Endothelial cell of umbilical vein (primary cell): ENCODE measurements at regions not wholly inside any gene's neighbourhood (a gene's known extent, or its start where the extent isn't known, plus 50 kb on each side); places are given as distances from the start of the nearest gene placed in this dataset.

Source experiments
- EZH2 ChIP-seq: IDR thresholded peaks from 2 replicates; pipeline ENCODE4 v1.6.1; 2012; ENCODE audit warnings: borderline replicate concordance, low read depth, mild to moderate bottlenecking, moderate library complexity, low read length, inconsistent platforms; ENCODE audit not compliant: severe bottlenecking
- FOS ChIP-seq: IDR thresholded peaks from 2 replicates; pipeline ENCODE4 v1.6.1; 2011; ENCODE audit warnings: mild to moderate bottlenecking, low read length, moderate library complexity, borderline replicate concordance; ENCODE audit not compliant: insufficient read depth
- GATA2 ChIP-seq: IDR thresholded peaks from 2 replicates; pipeline ENCODE4 v1.7.0; 2011; ENCODE audit warnings: low read depth, mild to moderate bottlenecking, moderate library complexity, mixed read lengths, low read length; ENCODE audit not compliant: insufficient read length, insufficient read depth
- JUN ChIP-seq: IDR thresholded peaks from 2 replicates; pipeline ENCODE4 v1.6.1; 2011; ENCODE audit warnings: borderline replicate concordance, low read depth; ENCODE audit not compliant: insufficient read length, insufficient read depth
- MYC ChIP-seq: IDR thresholded peaks from one replicate; pipeline ENCODE4 v1.6.1; 2011; ENCODE audit warnings: mild to moderate bottlenecking, low read depth, low read length
- POLR2A ChIP-seq: IDR thresholded peaks from 2 replicates; pipeline ENCODE4 v1.6.1; 2012; ENCODE audit warnings: low read depth, mild to moderate bottlenecking, control low read depth, low read length
- POLR2AphosphoS5 ChIP-seq: IDR thresholded peaks from 2 replicates; pipeline ENCODE4 v1.6.1; 2012; ENCODE audit warnings: low read depth, mild to moderate bottlenecking, control low read depth, low read length, moderate library complexity; ENCODE audit not compliant: insufficient read depth
- TF ChIP-seq, protein P1 (sequence below), 2 donors: IDR thresholded peaks; 1 replicate in 1 of 2; 2 replicates in 1 of 2; pipeline ENCODE4 v1.5.1; 2011; ENCODE audit warnings: low read length in 2 of 2, mild to moderate bottlenecking in 2 of 2, moderate library complexity in 2 of 2, control low read depth in 1 of 2, inconsistent platforms in 1 of 2, low read depth in 1 of 2; ENCODE audit not compliant: insufficient read depth in 1 of 2; ENCODE audit errors: extremely low read depth in 1 of 2
- TF ChIP-seq, protein P2 (sequence below): IDR thresholded peaks from 2 replicates; pipeline ENCODE4 v1.6.1; 2011; ENCODE audit not compliant: insufficient read depth, insufficient read length

DNA sequence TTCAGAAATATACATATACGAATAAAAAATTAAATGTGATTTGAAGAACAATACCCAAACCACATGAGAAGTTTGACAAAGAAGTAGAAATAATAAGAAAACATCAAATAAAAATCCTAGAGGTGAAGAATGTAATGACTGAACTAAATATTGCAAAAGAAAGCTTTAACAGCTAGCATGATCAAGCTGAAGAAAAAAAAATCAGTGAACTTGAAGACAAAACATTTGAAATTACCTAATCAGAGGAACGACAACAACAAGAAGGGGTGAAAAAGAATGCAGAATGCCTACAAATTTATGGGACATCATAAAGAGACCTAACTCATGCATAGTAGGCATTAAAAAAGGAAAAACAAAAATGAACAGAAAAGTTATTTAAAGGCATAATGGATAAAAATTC is 60.5 kb upstream of the SPEF2 start:
- TF ChIP-seq EZH2 (no peak), POLR2A (no peak), POLR2AphosphoS5 (no peak), MYC (no peak), JUN (no peak), FOS (no peak), GATA2 (no peak)
- TF ChIP-seq, protein P1, sequence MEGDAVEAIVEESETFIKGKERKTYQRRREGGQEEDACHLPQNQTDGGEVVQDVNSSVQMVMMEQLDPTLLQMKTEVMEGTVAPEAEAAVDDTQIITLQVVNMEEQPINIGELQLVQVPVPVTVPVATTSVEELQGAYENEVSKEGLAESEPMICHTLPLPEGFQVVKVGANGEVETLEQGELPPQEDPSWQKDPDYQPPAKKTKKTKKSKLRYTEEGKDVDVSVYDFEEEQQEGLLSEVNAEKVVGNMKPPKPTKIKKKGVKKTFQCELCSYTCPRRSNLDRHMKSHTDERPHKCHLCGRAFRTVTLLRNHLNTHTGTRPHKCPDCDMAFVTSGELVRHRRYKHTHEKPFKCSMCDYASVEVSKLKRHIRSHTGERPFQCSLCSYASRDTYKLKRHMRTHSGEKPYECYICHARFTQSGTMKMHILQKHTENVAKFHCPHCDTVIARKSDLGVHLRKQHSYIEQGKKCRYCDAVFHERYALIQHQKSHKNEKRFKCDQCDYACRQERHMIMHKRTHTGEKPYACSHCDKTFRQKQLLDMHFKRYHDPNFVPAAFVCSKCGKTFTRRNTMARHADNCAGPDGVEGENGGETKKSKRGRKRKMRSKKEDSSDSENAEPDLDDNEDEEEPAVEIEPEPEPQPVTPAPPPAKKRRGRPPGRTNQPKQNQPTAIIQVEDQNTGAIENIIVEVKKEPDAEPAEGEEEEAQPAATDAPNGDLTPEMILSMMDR (IDR thresholded peaks at IDR 0.05; ENCODE audit: extremely low read depth in 1 of 2, insufficient read depth in 1 of 2, low read depth in 1 of 2, low read length in 2 of 2), result no peak
- TF ChIP-seq, protein P2, sequence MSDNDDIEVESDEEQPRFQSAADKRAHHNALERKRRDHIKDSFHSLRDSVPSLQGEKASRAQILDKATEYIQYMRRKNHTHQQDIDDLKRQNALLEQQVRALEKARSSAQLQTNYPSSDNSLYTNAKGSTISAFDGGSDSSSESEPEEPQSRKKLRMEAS, result no peak
